GM19463 (cell line): ENCODE measurements at regions not wholly inside any gene's neighbourhood (a gene's known extent, or its start where the extent isn't known, plus 50 kb on each side); places are given as distances from the start of the nearest gene placed in this dataset.
"Not testable (repeated sequence)": the region's sequence is repeated elsewhere in the genome, so short reads cannot be mapped to it uniquely, and the experiment has no call there.

Experiments
- ATAC-seq: cut with Tn5 transposase; IDR thresholded peaks from one replicate; pipeline ENCODE4 v1.9.1; 2021; ENCODE audit warnings: mild to moderate bottlenecking, moderate library complexity; ENCODE audit not compliant: unreplicated experiment

DNA sequence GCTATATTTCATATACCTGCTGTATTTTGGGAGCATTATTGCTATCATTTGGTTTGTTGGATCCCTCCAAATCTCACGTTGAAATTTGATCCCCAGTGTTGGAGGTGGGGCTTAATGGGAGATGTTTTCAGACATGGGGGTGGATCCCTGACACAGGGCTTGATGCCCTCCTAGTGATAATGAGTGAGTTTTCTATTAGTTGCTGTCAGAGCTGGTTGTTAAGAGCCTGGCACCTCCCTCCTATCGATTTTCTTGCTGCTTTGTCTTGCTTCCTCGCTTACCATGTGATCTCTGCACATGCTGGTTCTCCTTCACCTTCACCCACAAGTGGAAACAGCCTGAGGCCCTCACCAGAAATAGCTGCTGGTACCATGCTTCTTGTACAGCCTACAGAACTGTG, 259.9 kb upstream of the STARD13 start:
- no peak for ATAC-seq

DNA sequence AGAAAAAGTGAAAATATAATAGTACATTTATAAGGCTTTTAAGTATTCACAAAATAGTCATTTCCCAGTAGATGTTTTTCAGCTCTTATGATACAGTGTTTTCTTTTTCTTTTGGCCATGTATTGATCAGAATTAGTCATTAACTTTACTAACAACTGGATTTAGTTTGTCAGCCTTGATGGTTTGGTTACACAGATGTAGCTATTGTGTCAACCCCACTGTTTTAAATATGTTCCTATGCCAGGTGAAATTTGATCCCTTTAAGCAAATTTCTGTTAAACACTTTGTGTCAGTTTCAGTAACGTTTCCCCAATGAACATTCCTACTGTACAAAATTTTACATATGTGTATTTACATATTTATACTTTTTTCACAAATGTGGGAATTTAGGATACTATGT, 261.5 kb upstream of the STARD13 start:
- ATAC-seq = no peak

DNA sequence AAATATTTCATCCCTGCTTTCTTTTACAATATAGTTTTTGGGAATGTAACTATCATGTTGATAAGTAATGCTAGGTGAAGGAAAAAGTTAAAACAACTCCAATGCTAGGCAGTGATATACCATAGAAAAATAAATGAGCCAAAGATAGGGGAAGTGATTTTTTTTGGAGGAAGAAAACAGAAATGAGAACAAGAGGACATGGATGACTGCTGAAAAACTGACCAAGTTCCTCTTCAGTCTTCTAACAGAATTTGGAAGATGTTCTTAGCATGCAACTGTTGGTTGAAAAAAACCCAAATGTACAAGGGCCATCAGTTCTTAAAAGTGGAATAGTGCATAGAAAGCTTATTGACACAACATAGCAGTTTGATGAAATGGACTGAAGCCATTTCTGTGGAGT, 262.5 kb upstream of the STARD13 start:
- ATAC-seq = no peak

DNA sequence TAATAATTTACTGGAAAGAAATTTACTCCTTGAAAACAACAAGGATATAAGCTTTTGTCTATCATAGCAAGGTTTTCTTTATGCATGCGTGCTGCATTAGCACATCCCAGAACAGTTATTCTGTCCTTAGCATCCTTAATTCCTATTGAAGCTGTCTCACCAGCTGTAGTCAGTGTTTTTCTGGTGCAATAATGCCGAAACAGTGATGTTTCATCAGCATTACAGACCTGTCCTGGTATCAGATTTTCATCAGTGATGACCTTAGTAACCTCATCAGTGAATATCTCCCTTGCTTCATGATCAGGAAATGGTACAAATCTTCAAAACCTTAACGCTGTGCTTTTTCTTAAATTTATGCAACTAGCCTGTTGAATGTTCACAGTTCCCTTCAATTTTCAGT, 264.7 kb upstream of the STARD13 start:
- no peak for ATAC-seq

DNA sequence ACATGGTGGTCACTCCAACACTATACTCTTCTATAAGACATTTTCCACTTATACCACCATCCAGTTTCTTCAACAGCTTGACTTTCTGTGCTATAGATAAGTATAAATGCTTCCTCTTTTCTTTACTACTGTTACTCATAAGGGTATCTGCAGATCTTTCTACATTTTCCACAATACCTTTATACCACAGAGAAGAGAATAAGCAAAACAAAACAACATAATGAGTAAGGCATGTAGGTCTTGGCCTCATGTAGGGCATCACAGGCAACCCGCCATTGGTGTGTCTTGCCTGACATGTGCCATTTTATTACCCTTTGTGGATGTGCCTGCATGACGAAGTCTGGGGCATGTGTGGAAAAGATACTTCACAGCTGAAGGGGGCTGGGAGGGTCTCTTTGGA, 265.3 kb upstream of the STARD13 start:
- no peak for ATAC-seq

DNA sequence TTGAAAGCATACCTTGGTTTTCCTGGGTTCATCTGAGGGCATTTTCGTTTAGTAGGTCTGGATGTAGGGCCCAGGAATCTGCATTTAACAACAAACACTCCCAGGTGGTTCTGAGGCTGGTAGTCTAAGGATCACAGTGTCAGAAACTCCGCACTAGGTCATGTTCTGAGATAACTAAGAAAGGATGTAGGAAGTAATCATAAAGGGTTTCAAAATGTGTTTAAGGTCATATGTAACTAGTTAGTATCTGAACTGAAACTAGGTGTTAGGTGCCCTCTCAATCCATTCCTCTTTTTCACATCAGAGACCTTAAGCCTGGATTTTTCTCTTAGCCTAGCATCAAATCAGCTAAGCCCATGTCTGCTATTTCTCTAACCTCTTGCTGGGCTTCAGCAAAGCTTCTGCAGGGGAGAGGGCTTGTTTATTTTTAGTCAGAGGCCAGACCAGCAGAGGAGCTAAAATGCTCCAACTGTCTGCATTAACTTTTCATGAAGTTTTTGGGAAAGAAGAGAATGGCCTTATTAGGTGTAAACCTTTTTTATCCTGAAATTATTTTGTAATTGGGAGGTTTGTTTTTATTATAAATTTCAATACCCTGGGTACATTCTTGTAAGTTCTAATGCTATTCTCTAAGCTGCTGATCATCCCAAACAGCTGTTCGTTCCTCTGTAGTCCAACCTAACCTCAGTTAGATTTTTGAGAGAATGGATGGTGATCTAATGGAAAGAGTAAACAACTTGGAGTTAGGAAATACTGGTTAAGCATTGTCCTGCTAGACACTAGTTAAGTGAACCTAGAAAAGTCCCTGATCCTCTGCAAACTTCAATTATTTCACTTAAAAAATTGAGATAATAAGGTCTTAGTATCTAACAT, 262.8 kb upstream of the RFC3 start:
- peak; percentile 94 for ATAC-seq

DNA sequence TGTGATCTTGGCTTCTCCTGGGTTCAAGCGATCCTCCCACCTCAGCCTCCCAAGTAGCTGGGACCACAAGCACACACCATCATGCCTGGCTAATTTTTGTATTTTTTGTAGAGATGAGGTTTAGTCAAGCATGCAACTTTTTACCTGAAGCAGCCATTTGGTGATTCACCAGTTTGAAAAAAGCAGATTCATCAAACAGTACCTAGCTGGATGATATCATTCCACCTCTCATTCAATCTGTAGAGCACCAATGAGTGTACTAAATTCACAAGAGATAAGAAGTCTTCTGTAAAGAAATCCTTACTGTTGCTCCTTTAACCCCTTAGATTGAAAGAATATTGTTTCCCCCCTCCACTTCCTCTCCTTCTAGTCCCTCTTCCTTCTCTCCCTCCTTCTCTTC, 261.1 kb upstream of the RFC3 start:
- ATAC-seq = no peak

DNA sequence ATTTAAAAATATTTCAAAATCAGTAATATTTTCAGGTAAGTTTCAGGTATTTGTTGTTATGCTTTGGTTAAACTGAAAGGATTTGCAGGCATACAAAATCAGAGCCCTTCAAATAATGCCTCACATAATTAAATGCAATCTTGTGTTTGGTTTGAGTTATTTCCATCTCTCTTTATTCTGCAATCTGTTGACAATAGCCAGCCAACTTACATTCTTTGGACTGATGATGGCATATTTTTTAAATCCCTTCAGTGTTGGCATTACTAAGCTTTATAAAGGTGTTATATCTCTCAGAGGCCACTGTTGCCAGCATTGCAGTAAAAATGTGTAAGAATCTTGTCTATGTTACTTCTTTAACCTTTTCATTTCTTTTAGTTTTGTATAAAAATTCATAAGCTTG, 257.2 kb upstream of the RFC3 start:
- no peak for ATAC-seq

DNA sequence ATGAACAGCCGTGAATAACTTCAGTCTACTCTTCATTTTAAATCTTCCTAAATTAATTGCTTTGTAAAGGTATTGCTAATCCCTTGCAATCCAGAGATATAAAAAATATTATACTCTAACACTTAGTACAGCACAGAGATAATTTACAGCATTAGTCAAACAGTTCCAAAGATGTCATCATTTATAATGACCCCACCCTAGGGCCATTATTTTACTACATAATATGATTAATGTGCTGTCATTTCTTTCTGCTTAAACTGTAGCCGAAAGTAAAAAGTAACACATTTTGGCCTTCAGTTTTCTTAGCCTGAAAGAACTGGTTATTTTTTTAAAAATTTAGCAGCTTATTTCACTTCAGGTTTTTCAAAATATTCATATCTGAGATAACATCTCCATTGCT, 256.3 kb upstream of the RFC3 start:
- no peak for ATAC-seq

DNA sequence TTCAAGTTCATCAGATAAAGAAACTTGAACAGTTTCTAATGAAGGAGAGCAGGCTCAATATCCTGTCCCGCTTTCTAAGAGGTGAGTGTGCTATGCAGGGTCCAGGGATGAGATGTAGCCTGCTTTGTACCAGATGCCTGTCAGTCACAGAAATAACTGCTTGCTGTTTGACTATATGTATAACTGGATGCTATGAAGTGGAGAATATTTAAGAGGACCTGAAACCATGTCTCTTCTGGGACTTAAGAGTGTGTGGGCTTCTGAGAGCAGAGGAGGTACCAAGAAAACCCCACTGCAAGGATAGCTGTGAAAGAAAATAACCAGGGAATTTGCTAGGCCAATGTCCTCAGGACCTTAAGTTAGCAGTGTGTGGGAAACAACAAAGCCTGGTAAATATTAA, 246.3 kb upstream of the RFC3 start:
- peak; percentile 82 for ATAC-seq

DNA sequence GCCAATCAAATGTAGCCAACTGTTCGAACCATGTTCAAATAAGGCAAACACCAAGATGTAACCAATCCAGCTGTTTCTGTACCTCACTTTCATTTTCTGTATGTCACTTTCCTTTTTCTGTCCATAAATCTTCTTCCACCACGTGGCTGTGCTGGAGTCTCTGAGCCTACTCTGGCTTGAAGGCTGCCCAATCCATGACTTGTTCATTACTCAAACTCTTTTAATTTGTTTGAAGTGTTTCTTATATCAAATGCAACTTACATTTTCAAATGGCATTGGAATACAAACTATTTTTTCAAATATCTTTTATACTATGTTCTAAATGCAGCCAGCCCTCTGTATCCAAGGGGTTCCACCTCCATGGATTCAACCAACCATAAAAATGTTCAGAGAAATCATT, 245.6 kb upstream of the RFC3 start:
- ATAC-seq = not testable (repeated sequence)

DNA sequence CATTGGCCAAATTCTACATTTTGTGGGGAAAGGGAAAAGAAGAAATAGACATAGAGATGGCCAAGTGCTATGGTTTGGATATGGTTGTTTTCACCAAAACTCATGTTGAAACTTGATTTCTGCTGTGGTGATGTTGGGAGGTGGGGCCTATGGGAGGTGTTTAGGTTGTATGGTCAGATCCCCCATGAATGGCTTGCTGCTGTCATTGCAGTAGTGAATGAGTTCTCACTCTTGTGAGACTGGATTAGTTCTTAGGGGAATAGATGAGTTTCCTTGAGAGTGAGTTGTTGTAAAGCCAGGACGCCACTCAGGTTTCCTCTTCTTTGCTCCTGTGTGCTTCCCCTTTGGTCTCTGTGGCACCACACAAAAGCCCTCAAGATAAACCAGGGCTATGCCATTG, 242.6 kb upstream of the RFC3 start:
- no peak for ATAC-seq

DNA sequence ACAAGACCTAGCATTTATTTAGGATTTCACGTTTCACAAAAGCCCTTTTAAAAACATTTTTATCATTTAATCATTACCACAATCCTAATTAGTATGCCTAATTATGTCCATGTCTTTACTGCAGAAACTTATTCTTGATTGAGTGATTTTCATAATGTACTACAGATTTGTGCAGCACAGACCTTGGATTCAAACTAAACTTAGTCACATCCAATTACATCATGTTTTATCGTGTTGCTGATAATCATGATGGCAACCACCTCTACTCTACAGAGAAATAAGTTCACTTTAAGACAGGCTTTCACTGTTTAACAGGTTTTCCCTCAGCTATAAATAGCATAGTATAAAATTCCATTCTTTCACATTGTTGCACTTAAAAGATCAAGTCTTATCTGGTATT, 240.9 kb upstream of the RFC3 start:
- ATAC-seq = no peak

DNA sequence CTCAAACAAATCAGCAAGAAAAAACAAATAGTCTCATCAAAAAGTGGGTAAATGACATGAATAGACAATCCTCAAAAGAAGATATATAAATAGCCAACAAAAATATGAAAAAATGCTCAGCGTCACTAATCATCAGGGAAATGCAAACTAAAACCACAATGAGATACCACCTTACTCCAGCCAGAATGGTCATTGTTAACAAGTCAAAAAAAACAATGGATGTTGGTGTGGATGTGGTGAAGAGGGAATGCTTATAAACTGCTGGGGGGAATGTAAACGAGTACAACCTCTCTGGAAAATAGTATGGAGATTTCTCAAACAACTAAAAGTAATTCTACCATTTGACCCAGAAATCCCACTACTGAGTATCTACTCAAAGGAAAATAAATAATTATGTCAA, 239.2 kb upstream of the RFC3 start:
- no peak for ATAC-seq

DNA sequence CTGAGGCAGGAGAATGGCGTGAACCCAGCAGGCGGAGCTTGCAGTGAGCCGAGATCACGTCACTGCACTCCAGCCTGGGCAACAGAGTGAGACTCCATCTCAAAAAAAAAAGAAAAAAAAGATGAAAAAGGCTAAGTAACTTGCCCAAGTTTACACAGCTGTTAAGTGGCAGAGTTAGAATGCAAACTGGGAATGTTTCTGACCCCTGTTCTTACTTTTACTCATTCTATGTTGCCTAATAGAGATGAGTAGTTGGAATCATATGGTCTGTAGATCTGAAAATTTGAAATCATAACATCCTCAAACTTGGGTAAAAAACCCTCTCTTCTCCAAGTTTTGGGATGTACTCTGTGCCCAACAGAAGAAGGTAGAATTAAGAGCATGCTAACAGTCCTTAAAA, 235.8 kb upstream of the RFC3 start:
- no peak for ATAC-seq

DNA sequence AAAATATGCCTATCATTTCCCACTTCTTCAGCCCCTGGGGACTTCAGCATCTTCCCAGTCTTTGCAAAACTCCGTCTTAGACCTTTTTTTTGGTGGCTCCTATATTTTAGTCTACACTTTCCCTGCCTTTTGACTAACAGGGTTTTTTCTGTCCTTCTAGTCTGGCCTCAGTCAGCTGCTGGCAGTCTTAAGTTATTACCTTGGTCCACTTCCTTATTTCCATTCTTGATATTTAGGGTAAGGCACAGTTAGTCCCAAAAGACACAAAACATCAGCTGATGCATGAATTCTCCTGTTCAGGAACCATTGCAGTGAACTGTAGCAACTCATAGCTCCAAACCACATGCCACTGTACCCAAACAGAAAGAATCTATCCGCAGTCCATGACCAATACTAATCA, 234.6 kb upstream of the RFC3 start:
- no peak for ATAC-seq

DNA sequence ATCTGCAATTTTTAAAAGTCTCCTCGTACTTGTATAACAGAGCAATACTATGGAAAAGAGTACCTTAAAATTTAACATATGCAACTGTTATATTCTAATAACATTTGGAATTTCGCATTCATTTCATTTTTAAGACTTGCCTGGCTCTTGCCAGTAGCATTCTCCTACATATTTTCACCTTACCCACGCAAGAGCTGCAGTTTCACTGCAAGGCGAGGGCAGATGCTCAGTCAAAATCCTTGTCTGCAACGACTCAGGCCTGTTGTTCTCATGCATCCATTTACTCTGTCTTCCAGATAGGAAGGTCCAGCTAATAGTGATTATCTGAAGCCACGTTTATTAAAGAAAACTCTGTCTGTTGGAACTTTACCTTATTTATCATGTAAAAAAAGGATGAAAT, 227.0 kb upstream of the RFC3 start:
- ATAC-seq = no peak

DNA sequence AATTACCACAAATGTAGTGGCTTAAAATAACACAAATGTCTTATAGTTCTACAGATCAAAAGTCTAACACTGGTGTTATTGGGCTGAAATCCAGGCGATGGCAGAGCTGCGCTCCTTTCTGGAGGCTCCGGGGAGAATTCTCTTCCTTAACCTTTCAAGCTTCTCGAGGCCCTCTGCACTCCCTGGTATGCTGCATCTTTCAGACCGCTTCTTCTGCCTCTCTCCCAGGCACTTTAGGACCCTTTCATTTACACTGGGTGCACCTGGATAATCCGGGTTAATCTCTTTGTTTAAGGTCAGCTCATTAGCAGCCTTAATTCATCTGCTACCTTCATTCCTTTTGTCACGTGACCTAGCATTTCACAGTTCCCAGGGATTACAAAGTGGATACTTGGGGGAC, 211.3 kb upstream of the RFC3 start:
- no peak for ATAC-seq

DNA sequence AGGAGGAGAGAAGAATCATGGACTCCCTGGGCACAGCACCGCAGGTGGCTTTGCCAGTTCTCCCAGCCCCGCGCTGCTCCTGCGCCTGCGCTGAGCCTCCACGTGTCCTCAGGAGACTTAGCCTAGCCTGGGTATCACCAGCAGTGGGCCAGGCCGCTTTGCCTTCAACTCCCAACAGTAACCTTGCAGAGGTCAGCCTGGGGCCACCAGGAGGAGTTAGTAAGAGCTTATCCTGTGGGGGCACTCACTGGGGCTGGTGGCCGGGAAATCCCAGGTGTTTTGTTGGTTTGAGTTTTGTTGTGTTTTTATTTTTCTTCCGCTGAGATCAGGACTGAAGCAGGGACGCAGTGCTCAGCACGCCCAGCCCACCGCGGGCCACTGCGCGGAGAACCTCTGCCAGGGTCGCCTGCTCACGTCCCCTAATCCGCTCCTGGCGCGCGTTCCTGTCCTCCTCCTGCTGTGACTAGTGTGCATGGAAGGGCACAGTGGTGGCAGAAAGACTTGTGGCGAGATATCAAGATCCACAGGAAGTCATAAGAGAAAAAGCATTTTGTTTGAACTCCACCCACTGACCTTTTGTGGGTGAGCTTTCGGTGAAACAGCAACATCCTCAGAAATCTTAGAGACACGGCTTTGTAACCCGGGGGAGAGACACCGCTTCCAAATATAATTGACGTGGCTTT, 207.4 kb upstream of the RFC3 start:
- no peak for ATAC-seq

DNA sequence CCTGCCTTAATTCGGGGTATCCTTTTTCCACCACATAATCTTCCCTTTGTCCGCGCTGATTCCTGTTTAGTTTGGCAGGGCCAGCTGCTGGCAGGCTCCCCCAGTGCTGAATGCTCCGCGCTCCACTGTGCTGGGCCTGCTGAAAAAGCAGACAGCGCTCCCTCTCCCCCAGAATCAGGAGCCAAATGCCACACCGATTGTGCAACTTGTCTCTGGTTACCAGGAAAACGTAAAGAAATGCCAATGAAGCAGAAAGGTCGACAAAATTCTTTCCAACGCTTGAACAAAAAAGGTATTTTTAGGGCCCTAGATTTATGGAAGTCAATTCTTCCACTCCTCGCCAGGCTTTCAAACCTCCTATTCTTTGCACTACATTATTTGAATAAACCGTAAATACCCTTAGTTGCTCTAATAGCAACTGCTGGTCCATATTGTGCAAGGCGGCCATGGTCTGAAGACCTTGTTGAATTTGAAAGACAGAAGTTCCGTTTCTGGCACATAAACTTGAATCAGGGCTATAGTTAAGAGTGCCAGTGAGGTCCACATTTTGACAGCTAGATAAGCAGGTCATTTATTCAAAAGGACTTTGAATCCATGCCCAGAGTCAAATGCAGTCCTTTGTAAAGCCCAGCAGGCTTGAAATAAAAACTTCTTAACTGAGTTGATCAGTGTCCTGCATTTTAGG, 206.7 kb upstream of the RFC3 start:
- ATAC-seq = no peak

DNA sequence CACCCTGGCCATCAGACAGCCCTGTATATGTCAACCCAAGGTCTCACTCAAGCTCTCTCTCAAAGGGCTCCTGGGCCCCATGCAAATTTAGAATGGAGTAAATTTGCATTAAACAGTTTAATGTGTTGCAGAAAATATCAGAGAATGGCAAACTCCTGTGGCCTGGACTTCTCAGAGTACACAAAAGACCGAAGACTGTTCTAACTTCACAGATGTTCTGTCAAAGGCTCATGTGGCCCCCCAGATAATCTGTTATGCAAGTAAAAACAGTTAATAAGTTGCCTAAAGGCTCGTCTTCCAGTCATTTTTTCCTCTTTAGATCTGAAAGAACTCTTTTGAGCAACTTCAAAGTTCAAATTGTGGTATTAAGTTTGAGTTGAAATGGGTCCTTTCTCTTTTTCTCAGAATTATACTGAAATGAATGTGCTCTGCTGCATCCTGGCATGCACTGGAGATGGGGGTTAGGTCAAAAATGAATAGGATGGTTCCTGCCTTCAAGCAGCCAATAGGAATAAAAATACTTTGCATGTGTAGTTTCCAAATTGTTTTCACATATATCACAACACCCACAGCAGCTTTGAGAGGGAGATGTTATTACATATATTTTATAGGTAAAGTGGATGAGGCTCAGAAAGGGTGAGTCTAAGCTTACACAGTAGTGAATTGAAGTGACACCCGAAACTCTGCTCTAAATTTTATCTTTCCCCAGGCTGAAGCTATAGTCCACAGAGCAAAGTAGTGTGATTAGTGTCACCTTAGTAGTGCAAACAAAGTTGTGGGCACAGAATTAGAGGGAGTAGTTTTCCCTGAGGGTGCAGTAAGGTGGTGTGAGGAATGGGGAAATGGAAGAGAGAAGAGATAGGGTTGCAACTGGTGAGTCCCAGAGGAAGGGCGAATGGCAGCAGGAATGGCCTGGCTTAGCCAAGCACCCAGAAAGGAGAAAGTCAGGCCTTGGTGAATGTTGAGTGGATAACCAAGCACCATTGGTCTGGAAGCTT, 205.0 kb upstream of the RFC3 start:
- peak; percentile 70 for ATAC-seq
